HG03039 (cell line): ENCODE measurements at regions not wholly inside any gene's neighbourhood (a gene's known extent, or its start where the extent isn't known, plus 50 kb on each side); places are given as distances from the start of the nearest gene placed in this dataset.
"Not testable (repeated sequence)": the region's sequence is repeated elsewhere in the genome, so short reads cannot be mapped to it uniquely, and the experiment has no call there.

Experiments
- ATAC-seq: cut with Tn5 transposase; IDR thresholded peaks from one replicate; pipeline ENCODE4 v1.9.1; 2021; ENCODE audit warnings: mild to moderate bottlenecking, moderate library complexity; ENCODE audit not compliant: unreplicated experiment

DNA sequence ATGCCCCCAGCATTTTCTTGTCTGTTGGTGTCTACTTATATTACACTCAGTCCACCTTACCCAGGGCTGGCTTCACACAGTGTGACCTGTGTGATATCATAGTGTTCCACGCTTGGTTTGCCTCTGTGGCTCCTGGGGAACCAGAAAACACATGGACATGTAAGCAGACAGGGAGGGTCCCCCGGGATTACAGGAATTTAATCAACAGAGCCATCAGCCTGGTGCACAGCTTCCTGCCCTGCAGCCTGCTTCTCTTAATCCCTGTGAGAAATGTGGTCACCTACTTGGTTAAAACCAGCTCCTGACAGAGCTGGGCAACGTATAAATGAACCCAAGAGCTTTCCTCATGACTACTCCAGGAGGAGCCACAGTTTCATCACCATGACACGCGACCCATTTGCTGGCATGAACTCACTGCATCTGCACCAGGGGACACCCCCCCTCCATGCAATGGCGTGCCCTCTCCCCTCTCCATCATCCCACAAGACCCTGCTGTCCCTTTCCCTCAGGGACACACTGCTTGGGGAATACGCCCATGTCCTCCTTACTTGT is 152.1 kb downstream of the UQCRFS1 start:
- no peak for ATAC-seq

- ATAC-seq, result no peak
Measured at GRCh38 chr19:29056535-29056934, 156.4 kb downstream of the UQCRFS1 start.

GRCh38 chr19:29054886-29055675 is 157.9 kb downstream of the UQCRFS1 start:
- ATAC-seq, result no peak

DNA sequence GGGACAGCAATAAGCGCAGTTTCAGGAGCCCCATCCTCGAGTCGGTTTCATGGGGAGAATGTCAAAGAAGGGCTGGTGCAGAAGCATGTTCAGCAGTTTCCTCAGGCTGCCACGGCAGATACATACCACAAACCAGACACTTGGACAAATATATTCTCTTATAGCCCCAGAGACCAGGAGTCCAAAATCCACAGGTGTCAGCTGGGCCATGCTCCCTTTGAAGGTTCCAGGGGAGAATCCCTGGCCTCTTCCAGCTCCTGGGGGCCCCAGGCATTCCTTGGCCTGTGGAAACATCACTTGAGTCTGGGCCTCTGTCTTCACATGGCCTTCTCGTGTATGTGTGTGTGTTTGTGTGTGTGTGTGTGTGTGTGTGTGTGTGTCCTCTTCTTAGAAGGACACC is 164.1 kb downstream of the UQCRFS1 start:
- no peak for ATAC-seq

GRCh38 chr19:29045679-29046254 is 167.2 kb downstream of the UQCRFS1 start:
- no peak for ATAC-seq

GRCh38 chr19:29044037-29044436 is 168.9 kb downstream of the UQCRFS1 start:
- no peak for ATAC-seq

DNA sequence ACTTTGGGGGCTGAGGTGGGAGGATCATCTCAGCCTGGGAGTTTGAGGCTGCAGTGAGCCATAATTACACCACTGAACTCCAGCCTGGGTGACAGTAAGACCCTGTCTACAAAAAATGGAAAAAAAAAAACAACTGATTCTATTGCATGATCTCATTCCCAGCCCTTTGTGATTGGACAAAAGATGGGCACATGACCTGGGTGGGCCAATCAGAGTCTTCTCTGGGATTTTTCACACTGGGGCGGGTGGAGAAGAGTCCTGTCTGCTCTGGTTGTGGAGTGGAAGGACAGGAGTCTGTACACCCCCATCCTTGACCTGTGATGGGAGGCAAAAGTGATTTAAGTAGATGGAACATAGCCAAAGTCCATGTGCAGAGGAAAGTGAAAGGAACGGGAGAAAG is 170.5 kb downstream of the UQCRFS1 start:
- ATAC-seq, result no peak

DNA sequence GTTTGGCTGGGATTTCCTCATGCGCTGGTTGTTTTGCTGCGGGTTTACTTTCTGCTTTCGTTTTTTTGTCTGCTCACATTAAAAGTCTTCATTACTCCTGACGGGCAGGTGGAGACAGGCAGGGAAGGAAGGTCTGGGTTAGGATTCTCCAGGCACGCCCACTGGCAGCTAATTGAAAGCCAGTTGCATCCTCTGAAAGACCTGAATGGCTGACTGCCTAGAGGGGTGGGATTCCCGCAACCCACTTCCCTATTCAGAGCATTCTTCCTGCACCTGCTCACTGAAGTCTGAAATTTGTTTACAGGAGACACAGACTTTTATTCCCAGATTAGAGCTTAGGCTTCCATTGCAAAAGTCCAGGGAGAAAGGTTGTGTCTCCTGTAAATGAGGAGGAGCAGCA is 172.0 kb downstream of the UQCRFS1 start:
- ATAC-seq, result no peak

DNA sequence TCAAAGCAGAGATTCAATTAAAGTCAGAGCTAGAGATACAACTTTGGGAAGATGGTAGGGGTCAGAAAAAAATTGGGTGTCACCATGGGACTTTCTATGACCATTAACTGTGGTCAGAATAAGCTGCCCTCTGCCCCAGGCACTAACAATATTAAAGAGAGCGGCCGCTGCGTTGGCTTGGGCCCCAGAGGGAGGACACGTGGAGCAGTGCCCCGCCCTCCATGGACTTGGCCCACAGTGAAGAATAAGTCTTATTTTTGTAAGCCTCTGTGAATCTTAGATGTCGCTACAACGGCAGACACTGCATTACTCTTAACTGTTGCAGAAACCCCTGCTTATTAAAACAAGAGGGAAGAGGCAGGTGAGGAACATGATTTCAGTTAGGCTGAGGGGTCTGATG is 172.7 kb downstream of the UQCRFS1 start:
- ATAC-seq, result no peak

- ATAC-seq, result not testable (repeated sequence)
Measured at GRCh38 chr19:29039036-29039435, 173.9 kb downstream of the UQCRFS1 start.

GRCh38 chr19:29031216-29031615 is 181.7 kb downstream of the UQCRFS1 start:
- ATAC-seq, result no peak

DNA sequence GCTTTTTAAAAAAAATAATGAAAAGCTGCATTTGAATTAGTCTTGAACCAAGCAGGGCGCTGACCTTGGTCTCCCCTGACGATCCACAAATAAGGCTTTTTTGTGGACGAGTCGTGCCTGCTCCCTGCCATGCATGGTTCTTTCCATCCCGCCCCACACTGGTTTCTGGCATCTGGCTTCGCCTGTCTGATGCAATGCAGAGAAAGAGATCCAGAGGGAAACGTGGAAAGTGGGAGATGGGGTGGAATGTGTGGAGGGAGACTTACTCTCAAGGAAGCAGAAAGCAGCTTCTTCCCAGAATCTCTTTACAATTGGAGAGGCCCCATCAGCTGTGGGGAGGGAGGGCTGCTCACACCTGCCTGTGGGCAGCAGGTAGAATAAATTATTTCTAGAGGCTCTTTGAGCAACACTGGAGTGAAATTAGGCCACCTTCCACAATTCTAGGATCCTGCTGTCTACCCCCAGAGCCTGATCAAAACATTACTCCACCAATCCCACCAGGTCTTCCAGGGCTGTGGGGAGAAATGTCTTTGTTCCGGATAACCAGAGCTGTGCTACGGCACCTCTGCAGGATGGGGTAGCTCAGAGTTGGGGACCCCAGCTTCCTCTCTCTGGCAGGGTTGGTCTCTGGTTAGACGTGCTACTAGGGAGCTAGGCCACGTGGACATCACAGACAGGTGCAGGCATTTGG is 183.5 kb downstream of the UQCRFS1 start:
- ATAC-seq, result no peak

GRCh38 chr19:29022599-29022998 is 190.4 kb downstream of the UQCRFS1 start:
- no peak for ATAC-seq

GRCh38 chr19:29022165-29022564 is 190.8 kb downstream of the UQCRFS1 start:
- no peak for ATAC-seq

DNA sequence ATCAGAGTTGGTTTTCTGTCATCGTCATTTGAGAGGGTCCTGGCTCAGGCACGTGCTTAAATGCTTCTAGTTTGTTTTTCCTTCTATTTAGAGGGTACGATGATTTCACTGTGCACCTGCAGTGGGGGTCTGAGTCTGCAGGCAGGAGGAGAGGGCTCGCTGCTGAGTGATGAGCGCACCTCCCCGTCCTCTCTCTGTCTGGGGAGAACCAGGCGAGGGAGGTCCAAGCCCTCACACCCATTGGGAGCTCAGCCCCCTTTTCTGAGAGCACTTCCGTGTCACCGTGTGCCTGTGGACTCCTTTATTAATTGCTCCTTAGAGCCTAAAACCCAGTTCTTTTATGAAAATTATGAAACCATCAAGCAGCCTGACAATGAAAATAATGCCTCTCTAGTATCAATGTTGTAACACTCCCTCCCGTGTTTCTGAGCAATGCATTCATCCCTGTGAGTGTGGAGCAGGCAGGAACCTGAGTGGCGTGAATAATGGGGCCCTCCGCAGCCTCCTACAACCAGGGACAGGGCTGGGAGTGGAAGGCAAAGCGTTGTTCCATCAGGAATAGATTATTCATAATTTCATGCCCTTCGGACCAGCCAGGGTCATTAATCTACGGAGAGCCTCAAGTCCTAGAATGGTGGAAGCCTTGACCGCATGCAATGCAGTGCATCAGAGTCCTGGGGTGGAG is 191.6 kb downstream of the UQCRFS1 start:
- no peak for ATAC-seq

- no peak for ATAC-seq
Measured at GRCh38 chr19:29019403-29019802, 193.5 kb downstream of the UQCRFS1 start.

GRCh38 chr19:29018542-29018941 is 194.4 kb downstream of the UQCRFS1 start:
- no peak for ATAC-seq

- no peak for ATAC-seq
Measured at GRCh38 chr19:29017788-29018187, 195.2 kb downstream of the UQCRFS1 start.

DNA sequence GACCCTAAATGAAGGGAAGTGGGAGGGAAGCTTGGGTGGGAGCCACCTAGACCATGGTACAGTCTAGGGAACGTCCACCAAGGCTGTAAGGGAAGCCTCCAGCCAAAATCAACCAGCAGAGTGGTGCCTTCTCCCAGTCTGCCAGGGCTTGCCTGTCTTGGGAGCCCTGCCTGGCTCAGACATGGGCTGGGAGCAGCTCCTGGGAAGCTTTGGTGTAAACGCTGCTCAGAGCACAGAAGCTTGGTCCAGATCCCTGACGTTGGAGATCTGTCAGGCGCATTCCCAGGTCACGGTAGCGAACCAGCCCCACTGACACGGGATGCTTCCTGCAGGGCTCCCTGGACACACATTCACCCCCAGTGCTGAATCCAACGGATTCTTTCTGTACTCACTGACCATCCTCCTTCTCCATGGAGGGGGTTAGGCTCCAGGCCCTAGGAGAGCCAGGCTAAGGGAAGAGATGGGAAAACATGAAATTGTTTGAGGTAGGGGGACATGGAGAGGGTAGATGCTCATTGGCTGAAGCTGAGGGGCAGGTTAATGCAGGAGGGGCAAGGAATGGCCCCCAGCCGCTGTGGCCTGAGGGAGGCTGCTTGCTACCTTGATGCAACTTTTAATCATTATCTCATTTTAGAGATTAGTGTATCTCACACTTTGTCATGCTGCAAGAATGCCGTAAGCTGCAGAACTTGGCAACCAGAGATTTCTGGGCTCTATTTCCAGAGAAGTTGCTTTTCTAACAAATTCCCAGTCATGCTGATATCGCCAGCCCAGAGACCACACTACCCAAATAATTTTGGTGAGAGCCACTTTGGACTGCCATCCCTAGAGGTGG is 195.8 kb downstream of the UQCRFS1 start:
- no peak for ATAC-seq

GRCh38 chr19:29016353-29016752 is 196.6 kb downstream of the UQCRFS1 start:
- no peak for ATAC-seq
